Astrocyte of the spinal cord (primary cell): ENCODE measurements at regions not wholly inside any gene's neighbourhood (a gene's known extent, or its start where the extent isn't known, plus 50 kb on each side); places are given as distances from the start of the nearest gene placed in this dataset.
"Not testable (repeated sequence)": the region's sequence is repeated elsewhere in the genome, so short reads cannot be mapped to it uniquely, and the experiment has no call there.

Experiments used
- DNase-seq: peaks from one replicate; pipeline ENCODE4 v3.0.0; 2011; ENCODE audit warnings: low read depth, low spot score
- H3K4me3 ChIP-seq: 2 replicates; pipeline ENCODE4 v1.5.1; 2011; ENCODE audit warnings: low read depth, mild to moderate bottlenecking, low read length, moderate library complexity
- in situ Hi-C: cut with HindIII; loops from 2 replicates; pipeline ENCODE4 v1.10.0; 2017; ENCODE audit warnings: low sequenced_read_pairs
- TF ChIP-seq, protein P1 (sequence below): IDR thresholded peaks from 2 replicates; pipeline ENCODE4 v1.5.1; 2012; ENCODE audit warnings: low read depth, mild to moderate bottlenecking, low read length, inconsistent platforms

GRCh38 chr5:23884405-23885031 is 377.1 kb downstream of the PRDM9 start:
- DNase-seq: no peak
- in situ Hi-C loops: no loop called here
- H3K4me3 ChIP-seq: no peak overlapping the region
- TF ChIP-seq, protein P1, sequence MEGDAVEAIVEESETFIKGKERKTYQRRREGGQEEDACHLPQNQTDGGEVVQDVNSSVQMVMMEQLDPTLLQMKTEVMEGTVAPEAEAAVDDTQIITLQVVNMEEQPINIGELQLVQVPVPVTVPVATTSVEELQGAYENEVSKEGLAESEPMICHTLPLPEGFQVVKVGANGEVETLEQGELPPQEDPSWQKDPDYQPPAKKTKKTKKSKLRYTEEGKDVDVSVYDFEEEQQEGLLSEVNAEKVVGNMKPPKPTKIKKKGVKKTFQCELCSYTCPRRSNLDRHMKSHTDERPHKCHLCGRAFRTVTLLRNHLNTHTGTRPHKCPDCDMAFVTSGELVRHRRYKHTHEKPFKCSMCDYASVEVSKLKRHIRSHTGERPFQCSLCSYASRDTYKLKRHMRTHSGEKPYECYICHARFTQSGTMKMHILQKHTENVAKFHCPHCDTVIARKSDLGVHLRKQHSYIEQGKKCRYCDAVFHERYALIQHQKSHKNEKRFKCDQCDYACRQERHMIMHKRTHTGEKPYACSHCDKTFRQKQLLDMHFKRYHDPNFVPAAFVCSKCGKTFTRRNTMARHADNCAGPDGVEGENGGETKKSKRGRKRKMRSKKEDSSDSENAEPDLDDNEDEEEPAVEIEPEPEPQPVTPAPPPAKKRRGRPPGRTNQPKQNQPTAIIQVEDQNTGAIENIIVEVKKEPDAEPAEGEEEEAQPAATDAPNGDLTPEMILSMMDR: no peak

- TF ChIP-seq, protein P1: no peak
- no peak for DNase-seq
- no peak overlapping the region for H3K4me3 ChIP-seq
- in situ Hi-C loops: no loop called here
These were observed 386.2 kb downstream of the PRDM9 start for GRCh38 chr5:23893561-23893960.

GRCh38 chr5:23895614-23896013 is 388.2 kb downstream of the PRDM9 start:
- DNase-seq: no peak
- TF ChIP-seq, protein P1: no peak
- no peak overlapping the region for H3K4me3 ChIP-seq
- in situ Hi-C loops: no loop called here

DNA sequence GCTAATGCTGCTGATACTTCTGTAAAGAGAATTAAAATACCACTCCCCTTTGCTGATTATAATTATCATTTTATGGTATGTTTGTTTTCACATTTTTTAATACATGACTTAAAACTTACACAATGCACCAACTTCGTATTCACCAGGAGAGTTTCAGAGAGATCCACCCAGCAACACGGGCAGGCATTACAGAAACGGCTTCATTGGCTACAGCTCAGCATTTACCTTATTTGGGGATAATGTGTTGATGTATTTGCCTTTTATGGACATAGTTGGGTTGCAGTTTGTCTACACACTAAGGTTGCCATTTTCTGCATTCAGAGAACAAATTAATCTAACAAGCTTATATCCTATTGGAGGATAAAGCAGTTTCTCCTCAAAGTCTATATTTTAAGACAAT is 423.6 kb downstream of the PRDM9 start:
- DNase-seq: no peak
- TF ChIP-seq, protein P1: no peak
- in situ Hi-C loops: no loop called here
- no peak overlapping the region for H3K4me3 ChIP-seq

DNA sequence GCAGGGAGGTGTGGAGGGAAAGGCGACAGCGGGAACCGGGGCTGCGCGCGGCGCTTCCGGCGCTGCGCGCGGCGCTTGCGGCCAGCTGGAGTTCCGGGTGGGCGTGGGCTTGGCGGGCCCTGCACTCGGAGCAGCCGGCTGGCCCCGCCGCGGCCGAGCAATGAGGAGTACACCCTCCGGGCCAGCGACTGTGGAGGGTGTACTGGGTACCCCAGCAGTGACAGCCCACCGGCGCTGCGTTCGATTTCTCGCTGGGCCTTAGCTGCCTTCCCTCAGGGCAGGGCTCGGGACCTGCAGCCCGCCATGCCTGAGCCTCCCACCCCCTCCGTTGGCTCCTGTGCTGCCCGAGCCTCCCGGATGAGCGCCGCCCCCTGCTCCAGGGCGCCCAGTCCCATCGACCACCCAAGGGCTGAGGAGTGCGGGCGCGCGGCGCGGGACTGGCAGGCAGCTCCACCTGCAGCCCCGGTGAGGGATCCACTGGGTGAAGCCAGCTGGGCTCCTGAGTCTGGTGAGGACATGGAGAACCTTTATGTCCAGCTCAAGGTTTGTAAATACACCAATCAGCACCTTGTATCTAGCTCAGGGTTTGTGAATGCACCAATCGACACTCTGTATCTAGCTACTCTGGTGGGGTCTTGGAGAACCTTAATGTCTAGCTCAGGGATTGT is 444.0 kb downstream of the PRDM9 start:
- H3K4me3 ChIP-seq, in situ Hi-C loops: not testable (repeated sequence)
- DNase-seq: peak; percentile 1

DNA sequence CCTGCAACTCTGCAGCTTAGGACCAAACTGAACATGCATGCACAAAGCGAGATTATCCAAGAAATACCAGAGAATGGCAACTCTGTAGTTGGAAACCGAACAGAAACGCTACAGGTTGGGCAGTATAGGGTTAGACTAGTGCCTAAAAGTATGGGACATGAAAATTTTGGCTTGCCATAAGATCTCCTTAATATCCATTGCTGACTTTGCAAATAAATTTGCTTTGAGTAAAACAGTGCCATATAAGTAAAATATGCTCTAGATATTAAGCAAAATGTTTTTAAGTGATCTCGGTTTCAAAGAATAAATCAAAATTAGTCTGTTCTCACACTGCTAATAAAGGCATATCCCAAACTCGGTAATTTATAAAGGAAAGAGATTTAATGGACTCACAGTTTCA is 456.0 kb downstream of the PRDM9 start:
- DNase-seq: no peak
- TF ChIP-seq, protein P1: no peak
- no peak overlapping the region for H3K4me3 ChIP-seq
- in situ Hi-C loops: no loop called here

- no peak overlapping the region for H3K4me3 ChIP-seq
- no peak for DNase-seq
- in situ Hi-C loops: no loop called here
- TF ChIP-seq, protein P1: no peak
These were observed 470.0 kb downstream of the PRDM9 start for GRCh38 chr5:23977365-23977764.
